Keratinocyte (primary cell): ENCODE measurements at regions not wholly inside any gene's neighbourhood (a gene's known extent, or its start where the extent isn't known, plus 50 kb on each side); places are given as distances from the start of the nearest gene placed in this dataset.
A peak's percentile ranks its signal among the peaks of the same experiment; 100 is the strongest.

Experiments used
- DNase-seq: peaks from one replicate; pipeline ENCODE4 v3.0.0-alpha.2; 2011; ENCODE audit warnings: low read depth, missing footprints, low spot score
- FAIRE-seq: peaks from 2 replicates; lab custom pipeline; 2011; peaks lifted over from hg19 to GRCh38; lab: Jason Lieb, UNC
- H2AFZ ChIP-seq: 2 replicates; pipeline ENCODE4 v1.6.0; 2012; ENCODE audit warnings: low read length, control low read depth, inconsistent platforms; ENCODE audit not compliant: control insufficient read depth
- H3K27ac ChIP-seq: 2 replicates; pipeline ENCODE4 v1.5.1; 2011; ENCODE audit warnings: low read length; ENCODE audit not compliant: control insufficient read depth, insufficient read depth
- H3K27me3 ChIP-seq: 3 replicates; pipeline ENCODE4 v1.6.0; 2011; ENCODE audit warnings: low read length; ENCODE audit not compliant: control insufficient read depth, insufficient read depth; ENCODE audit errors: extremely low read depth
- H3K36me3 ChIP-seq, 2 experiments: 2 replicates in 1 of 2; 3 replicates in 1 of 2; pipeline ENCODE4 v1.5.1; 2011; ENCODE audit warnings: low read length in 2 of 2, mild to moderate bottlenecking in 1 of 2; ENCODE audit not compliant: control insufficient read depth in 2 of 2, insufficient read depth in 2 of 2; ENCODE audit errors: extremely low read depth in 1 of 2
- H3K4me1 ChIP-seq: 3 replicates; pipeline ENCODE4 v1.5.1; 2011; ENCODE audit warnings: low read length; ENCODE audit not compliant: control insufficient read depth, insufficient read depth; ENCODE audit errors: extremely low read depth
- H3K4me2 ChIP-seq: 3 replicates; pipeline ENCODE4 v1.6.0; 2011; ENCODE audit warnings: low read depth, low read length; ENCODE audit not compliant: control insufficient read depth, insufficient read depth; ENCODE audit errors: extremely low read depth
- H3K4me3 ChIP-seq, 3 experiments: fragments of 200-600 bp in 1 of 3; sonication (generic) in 1 of 3; 2 replicates in 2 of 3; 3 replicates in 1 of 3; pipeline ENCODE4 v1.5.1; 2011 to 2016; ENCODE audit warnings: low read length in 3 of 3, mild to moderate bottlenecking in 3 of 3, control low read depth in 2 of 3, inconsistent platforms in 1 of 3, low read depth in 1 of 3, mixed read lengths in 1 of 3, mixed run types in 1 of 3, moderate library complexity in 1 of 3; ENCODE audit not compliant: control insufficient read depth in 2 of 3, insufficient read depth in 2 of 3; ENCODE audit errors: extremely low read depth in 1 of 3
- H3K79me2 ChIP-seq: 2 replicates; pipeline ENCODE4 v1.6.0; 2012; ENCODE audit warnings: low read length; ENCODE audit not compliant: control insufficient read depth, insufficient read depth
- H3K9ac ChIP-seq: 3 replicates; pipeline ENCODE4 v1.6.0; 2011; ENCODE audit warnings: low read length; ENCODE audit not compliant: control insufficient read depth, insufficient read depth; ENCODE audit errors: extremely low read depth
- H3K9me1 ChIP-seq: 3 replicates; pipeline ENCODE4 v1.6.0; 2011; ENCODE audit warnings: low read length; ENCODE audit not compliant: control insufficient read depth, insufficient read depth; ENCODE audit errors: extremely low read depth
- H3K9me3 ChIP-seq: 2 replicates; pipeline ENCODE4 v1.5.1; 2012; ENCODE audit warnings: low read depth, low read length; ENCODE audit not compliant: control insufficient read depth
- H4K20me1 ChIP-seq: 3 replicates; pipeline ENCODE4 v1.6.0; 2011; ENCODE audit warnings: low read length; ENCODE audit not compliant: control insufficient read depth, insufficient read depth; ENCODE audit errors: extremely low read depth
- EZH2 ChIP-seq: IDR thresholded peaks from one replicate; pipeline ENCODE4 v1.6.1; 2012; ENCODE audit warnings: inconsistent platforms, mild to moderate bottlenecking, low read length, moderate library complexity
- dilution Hi-C: fragments of 300-500 bp; cut with MboI; formaldehyde crosslinking; loops from one replicate; pipeline ENCODE4 v1.7.0; 2020; ENCODE audit warnings: low sequenced_read_pairs; ENCODE audit not compliant: extremely low pct_ligation_motif_present
- TF ChIP-seq, protein P1 (sequence below), 3 experiments: IDR thresholded peaks in 1 of 3; conservative IDR thresholded peaks in 1 of 3; optimal IDR thresholded peaks in 1 of 3; 2 replicates in 2 of 3; 3 replicates in 1 of 3; pipeline versions ENCODE3 to v1.5.1; 2011; ENCODE audit warnings: low read length in 3 of 3, mild to moderate bottlenecking in 3 of 3, moderate library complexity in 2 of 3, control low read depth in 1 of 3, inconsistent platforms in 1 of 3; ENCODE audit not compliant: insufficient read depth in 2 of 3; ENCODE audit errors: extremely low read depth in 1 of 3

DNA sequence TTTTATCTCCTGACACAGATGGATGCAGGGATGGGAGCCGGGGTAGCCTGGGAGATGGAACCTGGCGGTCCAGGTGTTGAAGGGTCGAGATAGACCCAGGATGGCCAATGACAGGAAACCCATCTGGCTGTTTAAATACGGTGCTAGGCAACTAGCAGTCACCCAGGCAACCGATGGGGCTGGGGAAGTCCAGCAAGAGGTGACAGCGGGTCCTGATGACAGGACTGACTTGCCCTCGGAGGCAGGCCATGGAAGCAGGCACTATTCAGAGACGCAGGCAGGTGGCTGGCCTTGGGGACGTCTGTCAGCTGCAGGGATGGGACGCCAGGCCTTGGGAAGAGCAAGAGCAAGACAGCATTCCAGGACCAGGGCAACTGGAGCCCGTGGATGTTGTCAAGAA lies 135.4 kb upstream of the RALGAPA2 start:
- Histone ChIP-seq H3K27ac (no peak overlapping the region), H3K9ac (no peak overlapping the region), H3K4me1 (no peaks in the 10 kb centered on the region), H3K79me2 (no peaks in the 10 kb centered on the region), H3K4me3 (no peak overlapping the region), H3K9me1 (no peaks in the 10 kb centered on the region), H4K20me1 (no peaks in the 10 kb centered on the region), H3K36me3 (no peaks in the 10 kb centered on the region), H3K4me2 (no peak overlapping the region), H2AFZ (no peak overlapping the region), H3K27me3 (no peaks in the 10 kb centered on the region), H3K9me3 (no peaks in the 10 kb centered on the region)
- dilution Hi-C loops = no loop called here
- DNase-seq = no peak
- no peak for TF ChIP-seq EZH2
- TF ChIP-seq, protein P1, sequence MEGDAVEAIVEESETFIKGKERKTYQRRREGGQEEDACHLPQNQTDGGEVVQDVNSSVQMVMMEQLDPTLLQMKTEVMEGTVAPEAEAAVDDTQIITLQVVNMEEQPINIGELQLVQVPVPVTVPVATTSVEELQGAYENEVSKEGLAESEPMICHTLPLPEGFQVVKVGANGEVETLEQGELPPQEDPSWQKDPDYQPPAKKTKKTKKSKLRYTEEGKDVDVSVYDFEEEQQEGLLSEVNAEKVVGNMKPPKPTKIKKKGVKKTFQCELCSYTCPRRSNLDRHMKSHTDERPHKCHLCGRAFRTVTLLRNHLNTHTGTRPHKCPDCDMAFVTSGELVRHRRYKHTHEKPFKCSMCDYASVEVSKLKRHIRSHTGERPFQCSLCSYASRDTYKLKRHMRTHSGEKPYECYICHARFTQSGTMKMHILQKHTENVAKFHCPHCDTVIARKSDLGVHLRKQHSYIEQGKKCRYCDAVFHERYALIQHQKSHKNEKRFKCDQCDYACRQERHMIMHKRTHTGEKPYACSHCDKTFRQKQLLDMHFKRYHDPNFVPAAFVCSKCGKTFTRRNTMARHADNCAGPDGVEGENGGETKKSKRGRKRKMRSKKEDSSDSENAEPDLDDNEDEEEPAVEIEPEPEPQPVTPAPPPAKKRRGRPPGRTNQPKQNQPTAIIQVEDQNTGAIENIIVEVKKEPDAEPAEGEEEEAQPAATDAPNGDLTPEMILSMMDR (optimal IDR thresholded peaks at IDR 0.05 in 1 of 3, IDR thresholded peaks at IDR 0.05 in 1 of 3, conservative IDR thresholded peaks at IDR 0.05 in 1 of 3; ENCODE audit: extremely low read depth in 1 of 3, insufficient read depth in 2 of 3, low read length in 3 of 3) = no peak
- FAIRE-seq = no peak

DNA sequence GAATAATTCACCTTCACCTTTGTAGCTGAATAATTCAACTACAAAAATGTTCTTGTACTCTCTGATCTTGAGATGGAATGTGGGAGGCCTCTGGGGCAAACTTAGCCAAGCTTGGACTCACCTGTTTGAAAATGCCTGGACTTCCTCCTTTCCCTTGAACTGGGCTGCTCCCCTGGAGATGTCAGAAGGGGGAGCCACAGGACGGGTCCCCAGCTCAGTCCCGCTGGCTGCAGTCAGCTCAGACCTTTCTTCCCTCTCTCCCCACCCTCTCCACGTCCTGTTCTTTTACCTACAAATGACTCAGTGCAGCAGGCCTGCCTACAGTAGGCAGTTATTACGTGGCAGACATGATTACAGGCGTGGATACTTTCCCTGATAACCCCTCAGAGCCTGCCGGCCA lies 131.5 kb upstream of the RALGAPA2 start:
- H3K9ac ChIP-seq = no peak overlapping the region
- H3K36me3 ChIP-seq = no peaks in the 10 kb centered on the region
- H3K4me3 ChIP-seq = no peak overlapping the region
- FAIRE-seq (no peak), DNase-seq (no peak)
- dilution Hi-C loops = no loop called here
- no peaks in the 10 kb centered on the region for H3K9me3 ChIP-seq
- no peaks in the 10 kb centered on the region for H4K20me1 ChIP-seq
- no peak for TF ChIP-seq EZH2
- TF ChIP-seq, protein P1 (optimal IDR thresholded peaks at IDR 0.05 in 1 of 3, IDR thresholded peaks at IDR 0.05 in 1 of 3, conservative IDR thresholded peaks at IDR 0.05 in 1 of 3; ENCODE audit: extremely low read depth in 1 of 3, insufficient read depth in 2 of 3, low read length in 3 of 3) = peak in 1 of 3 experiments; percentile 8
- H3K79me2 ChIP-seq = no peaks in the 10 kb centered on the region
- H3K27me3 ChIP-seq = no peaks in the 10 kb centered on the region
- no peak overlapping the region for H3K27ac ChIP-seq
- no peaks in the 10 kb centered on the region for H3K4me1 ChIP-seq
- no peak overlapping the region for H2AFZ ChIP-seq
- H3K4me2 ChIP-seq = no peak overlapping the region
- no peaks in the 10 kb centered on the region for H3K9me1 ChIP-seq
